ENCODE measurements at regions not wholly inside any gene's neighbourhood (a gene's known extent, or its start where the extent isn't known, plus 50 kb on each side); places are given as distances from the start of the nearest gene placed in this dataset.

DNA sequence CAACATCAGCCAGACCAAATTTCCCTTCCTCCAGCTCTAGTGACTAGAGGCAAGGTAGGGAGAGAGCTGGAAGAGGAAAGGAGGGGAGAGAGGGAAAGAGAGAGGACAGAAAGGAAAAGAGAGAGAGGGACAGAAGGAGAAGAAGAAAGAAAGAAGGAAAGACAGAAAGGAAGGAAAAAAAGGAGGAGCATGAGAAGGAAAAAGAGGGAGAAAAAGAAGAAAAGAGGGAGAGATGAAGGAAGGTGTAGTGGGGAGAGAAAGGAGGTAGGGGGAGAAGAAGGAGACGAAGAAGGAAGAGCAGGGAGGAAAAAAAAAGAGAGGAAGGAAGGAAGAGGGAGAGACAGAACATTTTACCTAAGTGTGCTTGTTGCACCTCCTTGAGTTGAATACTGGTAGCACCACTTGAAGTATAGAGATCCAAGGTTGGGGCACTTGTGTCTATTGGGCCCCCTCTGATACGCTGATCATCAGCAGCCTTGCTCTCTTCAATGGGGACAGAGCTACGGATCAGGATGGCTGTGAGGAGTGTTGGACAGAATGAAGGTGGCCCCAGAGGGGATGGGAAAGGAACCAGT is 232.5 kb downstream of the SUDS3 start:
- TF ChIP-seq, protein P1, sequence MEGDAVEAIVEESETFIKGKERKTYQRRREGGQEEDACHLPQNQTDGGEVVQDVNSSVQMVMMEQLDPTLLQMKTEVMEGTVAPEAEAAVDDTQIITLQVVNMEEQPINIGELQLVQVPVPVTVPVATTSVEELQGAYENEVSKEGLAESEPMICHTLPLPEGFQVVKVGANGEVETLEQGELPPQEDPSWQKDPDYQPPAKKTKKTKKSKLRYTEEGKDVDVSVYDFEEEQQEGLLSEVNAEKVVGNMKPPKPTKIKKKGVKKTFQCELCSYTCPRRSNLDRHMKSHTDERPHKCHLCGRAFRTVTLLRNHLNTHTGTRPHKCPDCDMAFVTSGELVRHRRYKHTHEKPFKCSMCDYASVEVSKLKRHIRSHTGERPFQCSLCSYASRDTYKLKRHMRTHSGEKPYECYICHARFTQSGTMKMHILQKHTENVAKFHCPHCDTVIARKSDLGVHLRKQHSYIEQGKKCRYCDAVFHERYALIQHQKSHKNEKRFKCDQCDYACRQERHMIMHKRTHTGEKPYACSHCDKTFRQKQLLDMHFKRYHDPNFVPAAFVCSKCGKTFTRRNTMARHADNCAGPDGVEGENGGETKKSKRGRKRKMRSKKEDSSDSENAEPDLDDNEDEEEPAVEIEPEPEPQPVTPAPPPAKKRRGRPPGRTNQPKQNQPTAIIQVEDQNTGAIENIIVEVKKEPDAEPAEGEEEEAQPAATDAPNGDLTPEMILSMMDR (IDR thresholded peaks at IDR 0.05; ENCODE audit: control extremely low read depth, extremely low read depth): no peak
- Histone ChIP-seq H3K9me3 (ENCODE audit: control insufficient read depth in 4 of 4, insufficient read depth in 3 of 4, low read length in 3 of 4) (peaks cover 0 to 4% (median 1%) of the 10 kb centered on the region in 4 donors), H3K27ac (ENCODE audit: low read depth in 1 of 2, low read length in 1 of 2) (no peak overlapping the region), H3K36me3 (ENCODE audit: control insufficient read depth in 4 of 4, insufficient read depth in 4 of 4, low read length in 4 of 4) (no peaks in the 10 kb centered on the region), H3K9ac (ENCODE audit: insufficient read depth in 1 of 2, low read length in 2 of 2) (no peak overlapping the region), H3K27me3 (ENCODE audit: control insufficient read depth in 3 of 3, insufficient read depth in 3 of 3, low read length in 2 of 3) (no peaks in the 10 kb centered on the region), H3K4me1 (ENCODE audit: control insufficient read depth in 5 of 5, insufficient read depth in 5 of 5, low read length in 5 of 5) (no peaks in the 10 kb centered on the region), H3K4me3 (no peak overlapping the region)
- WGBS, 2 donors: 60 to 63% methylated on average over 3 of the region's 3 CpGs
- ATAC-seq (ENCODE audit: insufficient read depth, low FRiP score): no peak
- no peak for DNase-seq

DNA sequence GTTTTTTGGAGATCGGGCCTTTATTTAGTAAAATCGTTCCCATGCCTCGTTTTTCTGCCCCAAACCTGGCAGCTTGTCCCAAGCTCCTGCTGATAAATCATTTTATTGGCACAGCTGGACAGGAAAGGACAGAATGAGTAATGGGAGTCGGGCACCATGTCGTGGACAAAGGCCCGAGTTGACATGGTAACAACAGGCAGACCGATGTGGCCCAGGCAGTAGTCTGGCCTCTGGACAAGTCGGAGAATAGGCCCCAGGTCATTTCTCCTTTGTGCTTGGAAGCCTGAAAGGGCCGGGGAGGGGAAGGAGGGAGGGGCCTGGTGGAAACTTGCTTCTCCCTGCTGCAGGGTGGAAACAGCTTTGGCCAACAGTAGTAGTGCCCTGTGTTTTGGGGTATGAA is 234.9 kb downstream of the SUDS3 start:
- Histone ChIP-seq H3K27me3 (ENCODE audit: control insufficient read depth in 3 of 3, insufficient read depth in 3 of 3, low read length in 2 of 3) (no peaks in the 10 kb centered on the region), H3K4me1 (ENCODE audit: control insufficient read depth in 5 of 5, insufficient read depth in 5 of 5, low read length in 5 of 5) (no peaks in the 10 kb centered on the region), H3K9ac (ENCODE audit: insufficient read depth in 1 of 2, low read length in 2 of 2) (no peak overlapping the region), H3K36me3 (ENCODE audit: control insufficient read depth in 4 of 4, insufficient read depth in 4 of 4, low read length in 4 of 4) (no peaks in the 10 kb centered on the region), H3K9me3 (ENCODE audit: control insufficient read depth in 4 of 4, insufficient read depth in 3 of 4, low read length in 3 of 4) (peaks cover 0 to 4% (median 3%) of the 10 kb centered on the region in 4 donors), H3K4me3 (no peak overlapping the region), H3K27ac (ENCODE audit: low read depth in 1 of 2, low read length in 1 of 2) (no peak overlapping the region)
- 26 to 39% methylated on average over 9 of the region's 9 CpGs for WGBS, 2 donors
- DNase-seq (no peak), ATAC-seq (ENCODE audit: insufficient read depth, low FRiP score) (no peak)
- TF ChIP-seq, protein P1 (IDR thresholded peaks at IDR 0.05; ENCODE audit: control extremely low read depth, extremely low read depth): no peak

DNA sequence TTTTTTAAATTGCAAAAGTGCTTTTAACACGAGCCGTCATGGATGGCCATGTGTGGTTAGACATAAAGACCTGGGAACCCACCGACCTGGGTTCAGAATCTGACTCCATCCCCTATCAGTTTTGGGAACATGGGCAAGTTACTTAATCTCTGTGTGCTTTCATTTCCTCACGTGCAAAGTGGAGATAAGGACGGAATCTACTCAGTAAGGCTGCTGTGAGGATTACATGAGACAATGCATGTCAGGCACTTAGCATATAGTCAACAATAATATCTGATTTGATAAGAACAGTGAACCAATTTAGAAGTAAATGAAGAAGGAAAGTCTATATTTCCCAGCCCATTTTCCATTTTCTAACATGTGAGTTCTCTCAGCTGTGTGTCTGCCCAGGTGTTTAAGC is 235.4 kb downstream of the SUDS3 start:
- ATAC-seq (ENCODE audit: insufficient read depth, low FRiP score): no peak
- H3K9me3 ChIP-seq (ENCODE audit: control insufficient read depth in 4 of 4, insufficient read depth in 3 of 4, low read length in 3 of 4): peaks cover 0 to 4% (median 3%) of the 10 kb centered on the region in 4 donors
- H3K27me3 ChIP-seq (ENCODE audit: control insufficient read depth in 3 of 3, insufficient read depth in 3 of 3, low read length in 2 of 3): no peaks in the 10 kb centered on the region
- no peaks in the 10 kb centered on the region for H3K36me3 ChIP-seq (ENCODE audit: control insufficient read depth in 4 of 4, insufficient read depth in 4 of 4, low read length in 4 of 4)
- H3K4me1 ChIP-seq (ENCODE audit: control insufficient read depth in 5 of 5, insufficient read depth in 5 of 5, low read length in 5 of 5): no peaks in the 10 kb centered on the region
- no peak overlapping the region for H3K4me3 ChIP-seq
- 56 to 57% methylated on average over 5 of the region's 5 CpGs for WGBS, 2 donors
- no peak overlapping the region for H3K27ac ChIP-seq (ENCODE audit: low read depth in 1 of 2, low read length in 1 of 2)
- TF ChIP-seq, protein P1 (IDR thresholded peaks at IDR 0.05; ENCODE audit: control extremely low read depth, extremely low read depth): no peak
- DNase-seq: no peak
- H3K9ac ChIP-seq (ENCODE audit: insufficient read depth in 1 of 2, low read length in 2 of 2): no peak overlapping the region

All from lung (tissue), 11 donors.